OCI-LY7 (cell line): ENCODE measurements at regions not wholly inside any gene's neighbourhood (a gene's known extent, or its start where the extent isn't known, plus 50 kb on each side); places are given as distances from the start of the nearest gene placed in this dataset.

Experiments used
- BruUV-seq: library from RNA; stranded (reverse); fragments of 400-500 nt; replicated peaks from 2 replicates; lab custom pipeline; 2021; lab: Mats Ljungman, UMichigan
- CTCF ChIA-PET: fragments of 300-600 bp; sonication (Branson Sonifier 250); formaldehyde crosslinking; loops from one replicate; lab custom pipeline; 2022; ENCODE audit warnings: antibody characterized with exemption; ENCODE audit not compliant: unreplicated experiment; lab: Charles Lee
- POLR2A ChIA-PET: fragments of 300-600 bp; sonication (Branson Sonifier 250); formaldehyde crosslinking; loops from one replicate; lab custom pipeline; 2022; ENCODE audit warnings: antibody characterized with exemption; lab: Charles Lee
- DNase-seq: peaks from one replicate; pipeline ENCODE4 v3.0.0-alpha.2; 2015; ENCODE audit warnings: low spot score
- H2AFZ ChIP-seq: fragments of 200-600 bp; sonication (generic), shearing (Covaris generic); 2 replicates; pipeline ENCODE4 v1.6.1; 2014; ENCODE audit warnings: mild to moderate bottlenecking, antibody characterized with exemption, low read length, moderate library complexity
- H3K27ac ChIP-seq: fragments of 200-600 bp; sonication (generic); 2 replicates; pipeline ENCODE4 v1.5.1; 2014; ENCODE audit warnings: mixed run types, low read depth, mild to moderate bottlenecking, moderate library complexity, low read length, inconsistent platforms; ENCODE audit not compliant: poor library complexity, severe bottlenecking
- H3K36me3 ChIP-seq: fragments of 200-600 bp; sonication (generic); 2 replicates; pipeline ENCODE4 v1.6.1; 2014; ENCODE audit warnings: mild to moderate bottlenecking, antibody characterized with exemption, low read length, moderate library complexity, mixed read lengths; ENCODE audit not compliant: insufficient read depth
- H3K4me1 ChIP-seq: fragments of 200-600 bp; sonication (generic); 2 replicates; pipeline ENCODE4 v1.5.1; 2014; ENCODE audit warnings: mild to moderate bottlenecking, low read length; ENCODE audit not compliant: insufficient read depth, poor library complexity, severe bottlenecking
- H3K4me2 ChIP-seq: fragments of 200-600 bp; sonication (generic); 2 replicates; pipeline ENCODE4 v1.6.1; 2014; ENCODE audit warnings: mild to moderate bottlenecking, low read length
- H3K4me3 ChIP-seq: fragments of 200-600 bp; sonication (generic); 2 replicates; pipeline ENCODE4 v1.5.1; 2014; ENCODE audit warnings: mild to moderate bottlenecking, low read depth, low read length; ENCODE audit not compliant: poor library complexity, severe bottlenecking
- H3K79me2 ChIP-seq: fragments of 200-600 bp; sonication (generic); 2 replicates; pipeline ENCODE4 v1.6.1; 2016; ENCODE audit warnings: low read depth, mild to moderate bottlenecking, low read length, moderate library complexity, mixed read lengths; ENCODE audit not compliant: insufficient read depth
- H3K9me2 ChIP-seq: fragments of 200-600 bp; sonication (generic); 2 replicates; pipeline ENCODE4 v1.6.1; 2016; ENCODE audit warnings: mild to moderate bottlenecking, low read length, mixed read lengths; ENCODE audit not compliant: insufficient read depth
- H3K9me3 ChIP-seq: fragments of 200-600 bp; sonication (generic); 2 replicates; pipeline ENCODE4 v1.6.1; 2014; ENCODE audit warnings: mild to moderate bottlenecking, mixed run types, low read length, mixed read lengths
- H4K20me1 ChIP-seq: fragments of 200-600 bp; sonication (generic); 2 replicates; pipeline ENCODE4 v1.6.1; 2014; ENCODE audit warnings: mild to moderate bottlenecking, antibody characterized with exemption, low read length, moderate library complexity, mixed read lengths; ENCODE audit not compliant: insufficient read depth
- CTCF ChIP-seq: fragments of 200-600 bp; sonication (generic); conservative IDR thresholded peaks from 2 replicates; pipeline ENCODE4 v1.5.1; 2014; ENCODE audit warnings: mild to moderate bottlenecking, antibody characterized with exemption, low read length, moderate library complexity, mixed read lengths
- EZH2phosphoT487 ChIP-seq: fragments of 200-600 bp; sonication (generic); IDR thresholded peaks from 2 replicates; pipeline ENCODE4 v1.6.1; 2018; ENCODE audit warnings: low read depth, borderline replicate concordance, mild to moderate bottlenecking, mixed run types, antibody characterized with exemption, low read length, moderate library complexity, mixed read lengths
- intact Hi-C: fragments of 100-400 bp; cut with micrococcal nuclease; formaldehyde crosslinking; loops from one replicate; pipeline ENCODE4 v1.10.0; 2022; ENCODE audit not compliant: unreplicated experiment

DNA sequence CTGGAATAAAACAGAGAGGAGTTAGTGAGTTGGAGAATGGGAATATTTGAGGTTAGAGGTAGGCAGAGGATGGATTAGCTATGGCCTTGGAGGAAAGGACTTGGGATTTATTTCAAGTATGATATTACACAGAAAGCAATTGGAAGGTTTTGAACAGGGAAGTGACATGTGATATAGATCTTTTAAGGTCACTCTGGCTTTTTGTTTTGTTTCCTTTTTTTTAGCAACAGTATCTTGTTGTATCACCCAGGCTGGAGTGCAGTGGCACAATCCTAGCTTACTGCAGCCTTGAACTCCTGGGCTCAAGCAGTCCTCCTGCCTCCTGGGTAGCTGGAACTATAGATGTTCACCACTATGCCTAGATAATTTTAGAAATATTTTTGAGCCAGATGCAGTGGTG, 190.3 kb downstream of the UTRN start:
- H3K27ac ChIP-seq, result no peak overlapping the region
- CTCF ChIA-PET, result no interaction called here
- H3K36me3 ChIP-seq, result no peaks in the 10 kb centered on the region
- no peak overlapping the region for H2AFZ ChIP-seq
- intact Hi-C loops, result no loop called here
- no peak for DNase-seq
- H3K9me2 ChIP-seq, result no peaks in the 10 kb centered on the region
- POLR2A ChIA-PET, result interaction anchor here (0.7 kb wide), 1 partner anchor 38 kb away, joined by 3 read pairs; no protein-coding TSS in a partner anchor
- no peak for TF ChIP-seq CTCF
- TF ChIP-seq EZH2phosphoT487, result no peak
- H3K4me1 ChIP-seq, result no peaks in the 10 kb centered on the region
- H3K4me2 ChIP-seq, result no peak overlapping the region
- no peaks in the 10 kb centered on the region for H3K9me3 ChIP-seq
- H3K4me3 ChIP-seq, result no peak overlapping the region
- no peaks in the 10 kb centered on the region for H3K79me2 ChIP-seq
- H4K20me1 ChIP-seq, result no peaks in the 10 kb centered on the region
- no TSS peak for BruUV-seq

GRCh38 chr6:144476286-144476685, 191.2 kb downstream of the UTRN start:
- Histone ChIP-seq H3K9me3 (no peaks in the 10 kb centered on the region), H3K4me2 (no peak overlapping the region), H3K4me3 (no peak overlapping the region), H2AFZ (no peak overlapping the region), H4K20me1 (no peaks in the 10 kb centered on the region), H3K4me1 (no peaks in the 10 kb centered on the region), H3K27ac (no peak overlapping the region), H3K79me2 (no peaks in the 10 kb centered on the region), H3K9me2 (no peaks in the 10 kb centered on the region), H3K36me3 (no peaks in the 10 kb centered on the region)
- intact Hi-C loops, result no loop called here
- ChIA-PET POLR2A (interaction anchor here (0.6 to 0.7 kb wide), 2 partner anchors 12 to 207 kb away, joined by 3 read pairs; no protein-coding TSS in a partner anchor), CTCF (no interaction called here)
- DNase-seq, result no peak
- TF ChIP-seq CTCF (no peak), EZH2phosphoT487 (no peak)
- no TSS peak for BruUV-seq

DNA sequence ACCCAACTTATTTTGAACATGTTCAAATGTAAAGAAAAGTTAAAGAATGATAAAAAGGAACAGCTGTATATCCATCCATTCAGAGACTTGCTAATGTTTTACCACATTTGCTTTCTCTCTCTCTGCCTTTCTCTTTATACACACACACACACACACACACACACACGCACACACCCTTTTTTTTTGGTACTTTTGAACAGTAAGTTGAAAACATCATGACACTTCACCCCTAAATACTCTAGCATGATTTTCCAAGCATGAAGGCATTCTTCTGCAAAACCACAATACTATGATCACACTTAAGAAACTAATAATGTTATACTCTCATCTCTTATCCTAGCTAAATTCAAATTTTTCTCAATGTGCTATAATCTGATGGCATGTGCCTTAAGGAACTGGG, 192.3 kb downstream of the UTRN start:
- POLR2A ChIA-PET, result no interaction called here
- Histone ChIP-seq H3K9me2 (no peaks in the 10 kb centered on the region), H4K20me1 (no peaks in the 10 kb centered on the region), H3K4me3 (no peak overlapping the region), H3K9me3 (no peaks in the 10 kb centered on the region), H3K36me3 (no peaks in the 10 kb centered on the region), H2AFZ (no peak overlapping the region), H3K4me1 (no peaks in the 10 kb centered on the region), H3K4me2 (no peak overlapping the region), H3K79me2 (no peaks in the 10 kb centered on the region), H3K27ac (no peak overlapping the region)
- intact Hi-C loops, result no loop called here
- TF ChIP-seq CTCF, result no peak
- CTCF ChIA-PET, result interaction anchor here (0.6 kb wide), 1 partner anchor 11 kb away, joined by 5 read pairs; no protein-coding TSS in a partner anchor
- DNase-seq, result no peak
- BruUV-seq, result no TSS peak
